LNCaP clone FGC (cell line): ENCODE measurements at regions not wholly inside any gene's neighbourhood (a gene's known extent, or its start where the extent isn't known, plus 50 kb on each side); places are given as distances from the start of the nearest gene placed in this dataset.

Experiments used
- DNase-seq: peaks from one replicate; pipeline ENCODE4 v3.0.0-alpha.2; 2011; ENCODE audit warnings: low read depth
- H3K4me3 ChIP-seq: 2 replicates; pipeline ENCODE4 v1.5.1; 2011; ENCODE audit warnings: mild to moderate bottlenecking, low read depth, low read length, control low read depth
- CTCF ChIP-seq: IDR thresholded peaks from 2 replicates; pipeline ENCODE4 v1.5.1; 2012; ENCODE audit warnings: mild to moderate bottlenecking; ENCODE audit not compliant: control insufficient read depth, insufficient read depth; ENCODE audit errors: extremely low read depth

- no peak overlapping the region for H3K4me3 ChIP-seq
- no peak for DNase-seq
- TF ChIP-seq CTCF = no peak
Measured at GRCh38 chr6:48695872-48696271, 584.9 kb upstream of the PTCHD4 start.

DNA sequence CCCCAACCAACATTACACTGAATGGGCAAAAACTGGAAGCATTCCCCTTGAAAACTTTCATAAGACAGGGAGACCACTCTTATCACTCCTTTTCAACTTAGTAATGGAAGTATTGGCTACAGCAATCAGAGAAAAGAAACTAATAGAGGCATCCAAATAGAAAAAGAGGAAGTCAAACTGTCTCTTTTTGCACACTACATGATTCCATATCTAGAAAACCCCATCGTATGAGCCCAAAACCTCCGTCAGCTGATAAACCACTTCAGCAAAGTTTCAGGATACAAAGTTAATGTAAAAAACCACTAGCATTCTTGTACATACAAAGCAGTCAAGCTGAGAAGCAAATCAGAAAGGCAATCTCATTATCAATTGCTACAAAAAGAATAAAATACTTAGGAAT lies 580.4 kb upstream of the PTCHD4 start:
- no peak overlapping the region for H3K4me3 ChIP-seq
- DNase-seq = no peak
- TF ChIP-seq CTCF = no peak

DNA sequence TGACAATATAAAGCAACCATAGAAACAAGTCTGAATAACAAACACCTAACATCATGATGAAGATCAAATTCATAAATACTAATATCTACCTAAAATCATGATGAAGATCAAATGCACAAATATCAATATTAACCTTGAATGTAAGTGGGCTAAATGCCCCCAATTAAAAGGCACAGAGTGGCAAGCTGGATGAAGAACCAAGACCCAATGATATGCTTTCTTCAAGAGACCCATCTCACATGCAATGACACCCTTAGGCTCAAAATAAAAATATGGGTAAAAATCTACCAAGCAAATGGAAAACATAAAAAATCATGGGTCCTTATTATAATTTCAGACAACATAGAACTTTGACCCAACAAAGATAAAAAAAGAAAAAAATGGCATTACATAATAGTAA lies 578.5 kb upstream of the PTCHD4 start:
- TF ChIP-seq CTCF = no peak
- no peak overlapping the region for H3K4me3 ChIP-seq
- DNase-seq = no peak

- no peak for TF ChIP-seq CTCF
- no peak overlapping the region for H3K4me3 ChIP-seq
- no peak for DNase-seq
Measured at GRCh38 chr6:48678390-48678789, 567.4 kb upstream of the PTCHD4 start.

DNA sequence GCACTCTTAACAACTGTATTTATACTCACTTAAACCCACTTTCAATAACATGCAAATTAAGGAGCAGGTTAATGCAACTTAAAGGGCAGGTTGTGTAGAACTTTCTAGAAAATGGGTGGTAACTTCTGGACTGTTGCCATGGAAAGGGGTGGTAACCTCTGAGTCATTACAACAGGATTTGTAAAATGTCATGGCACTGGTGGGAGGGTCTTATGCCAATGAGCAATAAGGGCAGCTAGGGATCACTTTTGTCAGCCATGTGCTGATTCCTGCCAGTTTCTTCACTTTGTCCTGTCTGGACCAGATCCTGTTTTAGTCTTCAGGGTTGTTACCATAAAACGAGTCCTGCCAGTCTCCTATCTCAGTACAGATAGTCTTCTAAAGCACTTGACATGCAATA lies 560.5 kb upstream of the PTCHD4 start:
- no peak overlapping the region for H3K4me3 ChIP-seq
- no peak for TF ChIP-seq CTCF
- no peak for DNase-seq

- DNase-seq = no peak
- TF ChIP-seq CTCF = no peak
- no peak overlapping the region for H3K4me3 ChIP-seq
Measured at GRCh38 chr6:48670546-48670945, 559.5 kb upstream of the PTCHD4 start.

GRCh38 chr6:48667797-48668196 lies 556.8 kb upstream of the PTCHD4 start:
- H3K4me3 ChIP-seq = no peak overlapping the region
- no peak for TF ChIP-seq CTCF

More at GRCh38 chr6:48667797-48668196, 556.8 kb upstream of the PTCHD4 start:
- DNase-seq = no peak
